ENCODE measurements at regions not wholly inside any gene's neighbourhood (a gene's known extent, or its start where the extent isn't known, plus 50 kb on each side); places are given as distances from the start of the nearest gene placed in this dataset.

DNA sequence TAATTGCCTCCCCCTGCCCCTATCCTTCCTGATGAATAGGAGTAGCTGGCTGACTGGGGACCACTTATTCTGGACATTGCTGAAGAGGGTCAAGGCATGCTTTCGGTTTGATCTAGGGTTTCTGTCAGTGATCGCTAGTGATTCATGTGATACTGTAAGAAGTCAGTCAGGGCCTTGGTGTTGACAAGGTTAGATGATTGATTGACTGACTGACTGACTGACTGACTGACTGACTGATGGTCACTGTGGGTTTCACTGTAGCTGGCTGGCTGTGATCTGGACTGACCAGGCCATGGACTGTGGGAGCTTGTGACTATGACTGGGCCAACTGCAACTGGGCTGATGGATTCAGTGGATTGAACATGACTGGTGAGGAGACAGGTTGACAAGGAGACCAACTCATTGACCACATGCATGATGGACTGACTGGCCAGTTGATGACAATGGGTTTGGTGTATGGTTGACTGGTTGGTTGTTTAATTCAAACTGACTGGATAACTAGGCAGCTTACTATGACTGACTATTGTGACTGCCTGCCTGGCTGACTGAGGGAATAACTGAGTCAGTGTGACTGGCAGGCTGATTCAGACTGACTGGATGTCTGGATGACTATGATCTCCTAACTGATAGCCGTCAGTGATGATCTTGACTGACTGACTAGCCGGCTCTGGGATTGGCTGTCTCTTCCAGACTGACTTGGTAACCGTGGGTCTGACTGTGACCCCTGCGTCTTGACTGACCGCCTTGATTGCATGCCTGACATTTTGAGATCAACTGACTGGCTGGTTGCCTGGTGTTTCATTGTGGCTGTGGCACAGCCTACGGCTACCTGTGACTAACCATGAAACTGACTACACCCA is 509.9 kb downstream of the SHQ1 start:
- no peak for DNase-seq

DNA sequence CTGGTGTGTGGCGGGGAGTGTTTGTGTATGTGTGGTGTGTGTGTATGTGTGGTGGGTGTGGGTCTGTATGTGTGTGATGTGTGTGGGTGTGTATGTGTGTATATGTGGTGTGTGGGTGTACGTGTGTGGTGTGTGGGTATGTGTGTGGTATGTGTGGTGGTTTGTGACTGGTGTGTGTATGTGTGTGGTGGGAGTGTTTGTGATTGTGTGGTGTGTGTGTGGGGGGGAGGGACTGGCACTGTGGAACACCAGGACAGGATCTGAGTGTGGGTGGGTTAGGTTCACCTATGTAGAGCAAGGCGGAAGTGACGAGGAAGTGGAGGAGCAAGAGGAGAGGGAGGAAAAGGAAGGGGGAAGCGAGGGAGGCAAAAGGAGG is 510.8 kb downstream of the SHQ1 start:
- DNase-seq = no peak

DNA sequence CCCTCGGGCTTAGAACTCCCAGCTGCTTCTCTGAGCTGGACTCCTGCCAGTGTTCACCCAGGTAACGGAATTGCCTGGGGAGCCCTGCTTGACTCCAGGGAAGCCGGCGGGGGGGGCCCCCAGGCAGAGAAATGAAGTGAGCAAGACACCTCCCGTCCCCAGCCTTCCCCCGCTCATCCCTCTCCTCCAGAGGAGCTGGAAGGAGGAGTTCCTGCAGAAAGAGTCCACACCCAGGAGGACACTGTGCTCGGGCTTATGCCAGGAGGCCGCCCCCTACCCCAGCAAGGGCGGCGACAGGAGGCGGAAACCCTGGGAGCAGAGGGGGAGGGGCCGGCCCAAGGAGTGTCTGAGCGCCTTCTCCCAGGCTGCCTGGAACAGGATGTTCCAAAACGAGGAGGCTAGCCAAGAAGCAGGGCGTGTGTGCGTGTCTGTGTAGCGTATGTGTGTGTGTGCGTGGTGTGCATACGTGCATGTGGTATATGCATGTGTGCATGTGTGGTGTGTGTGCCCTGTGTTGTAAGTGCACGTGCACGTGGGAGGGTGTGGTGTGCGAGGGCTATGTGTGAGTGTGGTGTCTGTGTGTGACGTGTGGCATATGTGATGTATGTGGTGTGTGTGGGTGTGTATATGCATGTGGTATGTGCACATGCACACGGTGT is 511.3 kb downstream of the SHQ1 start:
- no peak for DNase-seq

DNA sequence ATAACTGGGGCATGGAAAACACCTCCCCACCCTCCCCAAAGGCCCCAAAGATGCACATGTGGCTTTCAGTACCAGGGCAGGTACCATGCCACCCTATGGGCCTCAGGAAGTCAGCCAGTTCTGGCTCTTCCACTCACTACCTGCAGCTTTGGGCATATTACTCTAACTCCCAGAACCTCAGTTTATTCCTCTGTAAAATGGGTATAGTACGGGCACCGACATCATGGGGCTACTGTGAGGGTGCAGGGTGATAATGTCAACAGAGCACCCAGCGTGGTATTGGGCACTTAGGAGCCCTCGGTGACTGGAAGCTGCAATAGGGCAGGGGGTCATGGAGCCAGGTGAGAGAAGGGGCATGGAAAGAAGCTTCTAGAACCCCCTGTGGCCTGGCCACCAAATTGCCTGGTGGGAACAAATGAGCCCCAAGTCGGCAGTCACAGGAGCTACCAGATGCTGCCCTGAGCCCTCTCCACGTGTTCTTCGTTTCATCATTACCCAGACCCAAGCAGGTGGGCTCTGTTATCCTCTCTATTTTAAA is 512.1 kb downstream of the SHQ1 start:
- no peak for DNase-seq

DNA sequence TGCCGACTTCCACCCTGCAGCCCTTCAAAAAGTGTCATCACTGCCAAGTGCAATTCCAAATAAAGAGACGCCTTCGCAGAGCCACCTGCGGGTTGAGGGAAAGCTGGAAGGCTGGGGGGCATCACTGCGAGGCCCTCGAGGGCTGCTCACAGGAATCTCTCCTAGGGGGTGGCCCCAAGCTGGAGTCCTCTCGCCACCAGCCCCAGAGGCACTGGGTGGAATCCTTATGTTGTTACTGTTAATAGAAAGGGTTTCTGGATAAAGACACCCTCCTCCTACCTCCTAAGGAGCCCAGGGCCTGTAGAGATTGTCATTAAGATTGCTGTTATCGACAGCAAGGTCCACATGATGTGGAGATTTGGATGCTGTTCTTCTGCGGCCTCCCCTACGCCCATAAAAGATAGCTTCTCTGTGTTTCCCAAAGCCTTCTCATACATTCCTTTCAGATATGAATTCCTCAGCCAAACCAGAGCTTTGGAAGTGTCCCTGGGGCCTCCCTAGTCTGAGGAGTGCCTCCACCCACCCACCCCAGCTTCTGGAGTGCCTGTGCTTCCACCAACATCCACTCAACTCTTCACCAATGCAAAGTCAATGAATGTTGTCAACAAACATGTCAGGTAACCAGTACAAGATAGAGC is 512.7 kb downstream of the SHQ1 start:
- DNase-seq = no peak

DNA sequence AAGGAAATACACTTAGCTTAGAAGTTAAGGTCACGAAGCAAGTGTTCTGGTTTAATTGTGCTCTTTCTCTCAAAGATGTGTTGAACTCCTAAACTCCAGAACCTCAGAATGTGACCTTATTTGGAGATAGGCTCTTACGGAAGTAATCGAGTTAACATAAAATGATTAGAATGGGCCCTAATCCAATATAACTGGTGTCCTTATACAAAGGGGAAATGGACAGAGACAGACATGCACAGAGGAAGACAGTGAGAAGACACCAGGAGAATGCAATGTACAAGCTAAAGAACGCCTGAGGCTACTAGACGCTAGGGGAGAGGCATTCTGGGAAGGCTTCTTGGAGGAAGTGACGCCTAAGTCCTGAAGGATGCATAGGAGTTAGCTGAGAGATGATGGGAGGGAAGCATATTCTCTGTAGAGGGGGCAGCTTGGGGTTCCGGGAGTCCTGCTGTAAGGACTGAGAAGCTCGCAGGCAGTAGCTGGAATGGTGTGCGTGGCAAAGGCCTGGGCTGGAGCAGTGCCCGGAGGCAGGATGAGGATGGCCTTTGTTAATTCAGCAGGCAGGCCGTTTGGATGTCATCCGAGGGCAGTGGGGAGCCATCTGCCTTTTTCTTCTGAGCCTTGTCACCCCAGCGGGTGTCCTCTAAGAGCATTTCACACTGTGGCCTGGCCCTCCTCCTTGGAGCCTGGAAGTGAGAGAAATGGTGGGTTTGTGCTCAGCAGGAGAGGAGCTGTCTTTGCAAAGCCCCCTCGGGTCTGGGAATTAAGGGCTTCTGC is 513.4 kb downstream of the SHQ1 start:
- no peak for DNase-seq

DNA sequence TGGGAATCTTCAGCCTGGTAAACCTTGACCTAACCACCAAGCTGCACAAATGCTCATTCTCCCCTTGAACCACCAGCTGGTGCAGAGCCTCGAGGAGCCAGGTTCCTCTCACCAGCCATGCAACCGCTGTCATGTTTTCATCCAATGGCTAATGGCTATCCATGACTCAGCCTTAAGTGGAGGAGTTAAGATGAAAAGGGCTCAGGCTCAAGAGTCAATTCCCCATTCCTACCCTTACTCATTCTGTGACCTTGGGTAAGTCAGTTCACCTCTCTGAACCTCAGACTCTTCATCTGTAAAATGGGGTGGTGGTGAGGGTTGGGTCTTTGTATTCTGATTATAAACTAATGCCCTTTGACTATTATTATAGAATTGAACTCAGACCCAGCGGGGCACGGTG is 515.6 kb downstream of the SHQ1 start:
- peak; percentile 12 to 44 for DNase-seq

DNA sequence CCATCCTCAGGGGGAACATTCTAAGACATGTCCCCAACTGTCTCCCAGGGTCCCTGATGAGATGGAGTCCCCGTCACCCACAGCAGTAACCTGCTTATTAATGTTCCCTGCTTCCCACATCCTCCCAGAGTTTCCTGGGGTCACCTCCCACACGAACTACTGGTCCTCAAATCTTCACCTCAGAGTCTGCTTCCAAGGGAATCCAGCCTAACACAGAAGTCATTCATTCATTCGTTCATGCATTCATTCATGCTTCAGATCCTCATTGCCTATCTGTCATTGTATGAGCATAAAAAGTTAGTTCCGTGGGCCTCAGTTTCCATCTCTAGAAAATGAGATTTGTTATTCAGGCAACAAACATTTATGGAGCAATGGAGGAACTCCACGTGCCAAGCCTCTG is 516.2 kb downstream of the SHQ1 start:
- DNase-seq = no peak

DNA sequence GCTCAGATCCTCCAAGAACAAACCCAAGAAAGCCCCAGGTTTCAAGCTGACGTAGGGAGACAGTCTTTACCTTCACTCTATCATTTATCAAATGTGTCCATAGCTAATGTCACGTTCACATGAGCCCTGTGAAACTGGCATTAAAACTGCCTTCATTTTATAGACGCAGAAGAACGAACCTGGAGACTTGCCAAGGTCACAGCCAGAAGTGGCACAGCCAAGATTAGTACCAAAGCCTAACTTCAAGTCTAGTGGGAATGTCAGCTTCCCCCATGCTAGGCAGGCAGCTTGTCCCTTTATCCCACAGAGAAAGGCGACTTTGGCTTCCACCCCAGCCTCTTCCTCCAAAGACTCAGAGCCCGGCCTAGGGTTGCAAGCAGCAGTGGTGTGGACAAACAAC is 517.2 kb downstream of the SHQ1 start:
- no peak for DNase-seq

DNA sequence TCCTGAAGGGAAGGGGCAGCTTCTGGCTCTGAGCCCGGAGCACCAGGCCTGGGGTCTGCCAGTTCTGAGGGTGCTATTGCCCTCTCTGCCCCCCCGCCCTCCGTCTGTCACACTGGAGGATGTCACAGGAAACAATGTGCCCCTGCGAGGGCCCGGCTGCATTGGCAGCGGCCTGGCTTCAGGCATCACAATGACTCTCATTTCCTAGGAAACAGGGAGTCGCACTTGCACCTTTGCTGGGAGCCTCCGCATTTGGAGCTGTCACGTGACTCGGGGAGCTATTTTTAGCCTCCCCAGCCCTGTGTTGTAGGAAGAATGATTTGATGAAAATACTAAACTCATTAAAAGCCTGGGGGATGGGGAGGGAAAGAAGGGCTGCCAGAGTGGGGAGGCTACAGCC is 518.9 kb downstream of the SHQ1 start:
- no peak for DNase-seq

DNA sequence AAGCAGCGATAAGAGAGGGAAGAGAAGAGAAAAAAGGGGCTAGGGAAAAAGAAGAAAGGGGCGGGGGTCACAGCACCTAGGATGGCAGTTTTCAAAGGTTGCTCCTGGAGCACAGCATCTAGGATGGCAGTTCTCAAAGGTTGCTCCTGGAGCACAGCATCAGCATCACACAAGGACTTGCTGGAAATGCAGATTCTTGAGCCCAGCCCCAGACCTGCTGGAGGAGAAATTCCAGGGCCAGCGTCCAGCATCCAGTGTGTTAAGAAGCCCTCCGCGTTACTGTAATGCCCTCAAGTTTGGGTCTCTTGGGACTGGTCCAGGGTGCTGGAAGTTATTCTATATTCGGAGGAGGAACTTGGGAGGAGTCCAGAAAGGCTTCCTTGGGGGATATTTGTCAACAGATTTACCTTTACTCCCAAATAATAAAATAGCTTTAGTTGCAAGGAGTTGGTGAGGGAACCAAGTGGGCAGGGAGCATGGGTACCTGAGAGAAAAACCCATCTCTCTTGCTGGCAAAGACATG is 519.4 kb downstream of the SHQ1 start:
- no peak for DNase-seq

DNA sequence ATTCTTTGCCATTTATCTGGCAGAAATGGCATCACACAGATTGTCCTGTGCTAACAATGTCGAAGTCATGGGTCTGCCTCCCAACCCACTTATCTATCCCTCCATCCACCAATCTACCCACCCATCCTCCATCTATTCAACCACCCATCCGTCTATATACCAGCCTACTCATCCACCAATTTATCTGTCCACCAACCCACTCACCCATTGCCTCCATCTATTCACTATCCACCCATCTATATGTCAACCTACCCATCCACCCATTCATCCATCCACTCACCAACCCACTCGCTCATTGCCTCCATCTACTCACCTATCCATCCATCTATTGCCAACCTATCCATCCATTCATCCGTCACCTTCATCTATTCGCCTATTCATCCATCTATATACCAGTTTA is 521.2 kb downstream of the SHQ1 start:
- no peak for DNase-seq

DNA sequence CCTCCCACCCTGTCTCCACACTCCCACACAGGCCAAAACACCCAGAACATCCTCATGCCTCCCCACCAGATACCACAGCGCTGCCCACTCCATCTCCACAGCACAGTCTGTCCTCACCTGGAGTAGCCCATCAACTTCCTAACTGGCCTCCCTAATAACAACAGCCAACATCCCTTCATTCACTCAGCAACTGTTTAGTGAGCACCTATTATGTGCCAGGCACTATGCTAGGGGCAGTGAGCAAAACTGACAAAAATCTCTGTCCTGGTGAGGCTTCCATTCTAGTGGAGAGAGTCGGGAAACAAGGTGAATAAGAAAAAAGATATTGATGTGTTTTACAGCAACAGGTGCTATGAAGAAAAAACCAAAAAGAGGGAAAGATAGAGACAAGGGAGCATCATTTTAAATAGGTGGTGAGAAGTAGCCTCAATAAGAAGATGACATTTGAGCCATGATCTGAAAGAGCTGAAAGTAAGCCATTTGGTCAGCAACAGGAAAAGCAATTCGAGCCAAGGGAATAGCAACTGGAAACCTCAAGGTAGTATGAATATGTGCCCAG is 523.9 kb downstream of the SHQ1 start:
- DNase-seq = no peak

DNA sequence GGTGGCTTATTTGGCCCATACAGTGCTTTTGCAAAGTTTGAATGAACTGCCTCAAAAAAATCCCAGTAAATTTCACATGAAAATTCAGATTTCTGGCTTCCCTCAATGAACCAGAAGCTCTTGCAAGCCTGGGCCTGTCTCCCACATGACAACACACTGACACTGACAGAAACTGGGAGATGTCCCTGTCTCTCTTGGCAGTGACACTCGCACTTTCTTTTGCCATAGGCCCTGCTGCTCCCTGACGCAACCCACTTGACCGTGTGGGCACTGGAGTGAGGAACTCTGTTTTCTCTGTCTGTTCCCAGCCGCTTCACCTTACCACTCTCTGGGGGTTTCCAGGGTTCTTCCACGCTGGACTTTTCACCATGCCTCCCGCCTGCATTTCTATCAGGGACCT is 524.5 kb downstream of the SHQ1 start:
- peak; percentile 34 to 88 for DNase-seq

DNA sequence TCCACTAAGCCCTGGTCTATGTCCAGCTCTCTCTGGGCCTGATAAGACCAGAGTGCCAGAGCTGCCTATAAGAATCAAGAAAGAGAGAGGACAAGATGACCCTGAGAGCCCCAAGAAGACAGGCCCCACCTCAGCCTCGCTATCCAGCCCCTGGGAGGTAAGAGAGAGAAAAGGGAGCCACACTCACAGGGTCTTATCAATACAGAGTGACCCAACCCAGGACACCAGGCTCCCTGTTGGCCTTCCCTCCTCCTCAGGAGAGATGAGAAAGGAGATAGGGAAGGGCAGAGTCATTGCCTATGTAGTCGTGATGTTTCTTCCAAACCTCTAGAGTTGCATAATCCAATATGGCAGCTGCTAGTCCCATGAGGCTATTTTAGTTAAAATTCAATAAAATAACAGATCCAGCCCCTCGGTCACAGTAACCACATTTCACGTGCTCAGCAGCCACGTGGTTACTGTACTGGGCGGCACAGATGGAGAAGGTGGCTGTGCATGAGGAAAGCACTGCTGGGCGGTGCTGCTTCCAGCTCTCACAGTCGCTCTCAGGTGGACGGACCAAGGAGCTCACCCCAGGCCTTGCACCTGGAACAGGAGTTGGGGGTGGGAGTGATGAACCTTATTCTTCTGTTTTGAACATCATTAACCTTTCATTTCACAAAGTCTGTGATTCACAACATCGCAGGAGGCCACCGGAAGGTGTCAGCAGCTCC is 525.8 kb downstream of the SHQ1 start:
- no peak for DNase-seq

DNA sequence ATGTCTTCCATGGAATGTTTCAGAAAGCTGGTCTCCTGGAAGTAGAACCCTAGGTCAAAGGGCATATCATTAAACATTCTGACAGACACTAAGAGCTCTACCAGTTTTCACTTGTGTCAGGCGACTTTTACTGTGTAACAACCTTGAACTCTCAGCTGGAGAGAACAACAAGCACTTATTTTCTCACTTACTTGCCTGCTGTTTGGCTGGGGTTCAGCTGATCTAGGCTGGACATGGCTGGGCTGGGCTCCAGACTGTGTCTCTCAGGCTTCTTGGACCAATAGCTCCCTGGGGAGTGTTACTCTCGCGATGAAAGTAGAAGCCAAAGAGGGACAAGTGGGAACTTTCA is 527.3 kb downstream of the SHQ1 start:
- no peak for DNase-seq

DNA sequence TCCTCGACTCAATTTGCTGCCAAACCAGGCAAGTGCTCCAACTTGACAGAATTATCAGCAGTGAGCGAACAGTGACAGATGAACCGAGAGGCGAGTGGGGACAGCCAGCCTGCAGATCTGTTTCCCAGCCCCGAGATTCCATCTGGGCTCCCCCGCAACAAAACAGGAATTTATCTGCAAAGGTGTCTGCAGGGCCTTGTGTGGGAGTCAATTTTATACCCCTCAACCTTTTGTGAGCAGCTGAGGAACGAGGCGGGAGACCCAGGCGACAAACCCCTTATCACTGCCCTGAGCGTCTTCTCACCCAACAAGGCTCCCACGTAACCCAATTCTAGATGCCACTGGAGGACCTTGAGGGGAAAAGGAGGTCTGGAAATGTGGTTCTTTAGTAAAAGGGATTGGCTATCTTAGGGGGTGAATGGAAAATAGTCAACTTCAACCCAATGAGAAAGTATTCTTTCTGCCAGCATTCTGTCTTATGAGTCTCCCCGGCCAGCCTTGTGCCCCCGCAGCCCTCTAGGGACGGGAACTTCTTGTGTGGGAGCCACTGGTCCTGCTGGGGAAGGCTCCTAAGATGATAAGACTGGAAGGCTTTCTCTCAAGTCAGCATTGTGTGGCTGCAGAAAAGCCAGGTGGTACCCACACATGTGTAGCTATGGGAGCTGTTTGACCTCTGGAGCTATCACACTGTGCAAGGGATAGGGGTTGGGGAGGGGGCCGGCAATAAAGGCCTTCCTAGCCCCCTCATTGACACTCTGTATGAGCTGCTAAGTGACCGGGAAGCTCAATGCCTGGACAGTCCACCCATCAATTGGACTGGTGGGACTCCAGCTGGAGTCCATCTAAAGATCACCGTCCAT is 527.9 kb downstream of the SHQ1 start:
- no peak for DNase-seq

DNA sequence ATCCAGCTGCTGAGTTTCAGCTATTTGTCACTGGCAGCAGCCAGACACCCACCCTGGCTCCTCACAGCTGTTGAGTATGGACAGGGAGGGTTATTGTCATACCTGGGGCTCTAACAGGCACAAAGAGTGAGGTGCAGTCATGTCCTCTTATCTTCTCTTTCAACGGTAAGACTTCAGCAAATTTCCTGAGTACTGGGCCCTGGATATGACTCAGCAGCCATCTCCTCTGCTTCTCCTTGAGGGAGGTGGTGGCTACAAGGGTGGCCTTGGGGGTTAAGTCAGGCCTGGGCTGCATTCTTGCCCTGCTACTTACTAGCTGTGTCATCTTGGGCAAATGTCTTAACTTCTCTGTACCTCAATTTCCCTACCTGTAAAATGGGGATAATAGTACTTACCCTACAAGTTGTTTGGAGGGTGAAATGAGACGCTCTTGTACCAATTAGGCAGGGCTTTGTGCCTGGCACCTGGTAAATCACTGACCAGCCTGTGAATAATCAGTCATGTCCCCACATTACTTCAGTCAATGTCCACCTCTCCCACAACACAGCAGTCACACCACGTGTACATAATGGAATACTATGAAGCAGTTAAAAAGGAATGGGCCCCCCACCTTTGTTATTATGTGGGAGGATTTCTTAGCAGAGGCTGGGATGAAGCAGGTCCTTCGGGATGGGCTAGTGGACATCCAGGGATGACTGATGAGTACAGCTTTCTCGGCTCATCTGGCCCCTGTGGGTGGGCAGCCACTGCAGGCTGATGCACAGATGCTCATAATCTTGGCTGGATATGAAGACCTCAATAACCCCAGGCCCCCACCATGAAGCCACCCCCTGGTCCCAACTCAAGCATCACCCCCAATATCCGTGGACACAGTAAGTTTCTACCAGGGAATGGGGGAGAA is 528.8 kb downstream of the SHQ1 start:
- DNase-seq = no peak

DNA sequence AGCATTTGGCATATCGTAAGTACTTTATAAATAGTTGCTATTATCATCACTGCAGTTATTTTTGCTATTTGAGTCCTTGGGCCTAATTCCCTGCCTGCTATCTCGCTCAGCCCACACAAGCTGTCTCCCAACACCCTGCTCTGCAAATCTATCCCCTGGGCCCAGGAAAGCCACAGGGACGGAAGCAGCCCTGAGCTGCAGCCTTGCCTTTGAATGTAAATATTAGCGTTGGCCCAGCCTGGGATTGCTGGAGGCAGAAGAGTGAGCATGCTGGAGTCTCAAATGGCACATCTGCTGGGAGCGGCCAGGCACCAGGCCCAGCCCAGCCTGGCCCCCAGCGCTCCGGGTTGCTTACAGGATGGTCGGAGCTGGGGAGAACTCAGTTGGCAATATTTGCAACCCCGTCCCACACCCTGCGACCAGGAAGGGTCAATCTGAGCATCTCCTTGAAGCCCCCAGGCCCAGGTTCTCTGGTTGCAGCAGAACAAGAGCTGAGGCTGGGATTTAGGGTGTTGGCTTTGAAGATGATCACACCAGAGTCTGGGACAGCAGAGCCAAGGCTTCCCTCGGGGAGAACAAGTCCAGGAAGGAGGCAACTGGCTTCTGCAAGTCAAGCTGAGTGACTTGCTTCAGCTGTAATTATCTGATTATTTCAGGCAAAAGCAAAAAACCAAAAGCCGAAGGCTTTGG is 529.6 kb downstream of the SHQ1 start:
- DNase-seq = no peak
